GM18505 (cell line): ENCODE measurements at regions not wholly inside any gene's neighbourhood (a gene's known extent, or its start where the extent isn't known, plus 50 kb on each side); places are given as distances from the start of the nearest gene placed in this dataset.

Experiments used
- ATAC-seq: cut with Tn5 transposase; IDR thresholded peaks from one replicate; pipeline ENCODE4 v1.9.1; 2021; ENCODE audit not compliant: unreplicated experiment
- POLR2A ChIP-seq: IDR thresholded peaks from 4 replicates; pipeline ENCODE4 v1.6.1; 2011; ENCODE audit warnings: borderline replicate concordance; ENCODE audit not compliant: insufficient read depth, insufficient read length; ENCODE audit errors: extremely low read depth

- no peak for ATAC-seq
- no peak for TF ChIP-seq POLR2A
Observed at GRCh38 chr5:39560726-39561125, 135.9 kb upstream of the DAB2 start.

DNA sequence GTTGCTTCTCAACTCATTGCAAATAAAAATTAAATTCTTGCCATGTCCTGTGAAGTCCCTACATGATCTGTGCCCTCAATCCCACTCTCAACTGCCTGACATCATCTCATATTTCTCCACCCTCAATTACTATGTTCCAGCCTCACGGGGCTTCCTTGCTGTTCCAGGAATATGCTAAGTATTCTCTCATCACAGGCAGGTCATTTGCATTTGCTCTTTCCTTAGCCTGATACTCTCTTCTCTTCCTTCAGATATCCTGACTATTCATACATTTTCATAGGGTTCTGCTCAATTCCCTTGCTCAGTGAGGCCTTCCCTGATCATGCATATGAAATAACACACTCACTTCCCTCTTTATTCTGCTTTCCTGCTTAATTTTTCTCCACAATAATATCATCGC lies 135.1 kb upstream of the DAB2 start:
- ATAC-seq = no peak
- TF ChIP-seq POLR2A = no peak

GRCh38 chr5:39558541-39558940 lies 133.8 kb upstream of the DAB2 start:
- no peak for TF ChIP-seq POLR2A
- ATAC-seq = no peak

DNA sequence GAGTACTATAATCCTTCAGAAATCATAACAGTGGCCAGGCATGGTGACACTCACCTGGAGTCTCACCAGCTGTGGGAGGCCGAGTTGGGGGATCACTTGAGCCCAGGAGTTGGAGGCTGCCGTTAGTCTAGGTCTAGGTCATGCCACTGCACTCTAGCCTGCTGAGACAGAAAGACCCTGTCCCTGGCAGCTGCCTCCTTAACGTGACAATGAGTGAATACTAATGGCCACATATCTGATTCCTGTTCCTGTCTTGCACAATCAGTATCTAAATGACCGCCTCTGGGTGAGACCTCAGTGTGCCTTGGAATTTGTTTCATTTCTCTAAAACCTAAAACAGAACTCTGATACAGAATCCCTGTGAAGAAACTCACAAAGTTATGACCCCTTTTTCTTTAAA lies 131.0 kb upstream of the DAB2 start:
- TF ChIP-seq POLR2A = no peak
- no peak for ATAC-seq

GRCh38 chr5:39547553-39548154 lies 122.9 kb upstream of the DAB2 start:
- ATAC-seq = no peak
- TF ChIP-seq POLR2A = no peak

DNA sequence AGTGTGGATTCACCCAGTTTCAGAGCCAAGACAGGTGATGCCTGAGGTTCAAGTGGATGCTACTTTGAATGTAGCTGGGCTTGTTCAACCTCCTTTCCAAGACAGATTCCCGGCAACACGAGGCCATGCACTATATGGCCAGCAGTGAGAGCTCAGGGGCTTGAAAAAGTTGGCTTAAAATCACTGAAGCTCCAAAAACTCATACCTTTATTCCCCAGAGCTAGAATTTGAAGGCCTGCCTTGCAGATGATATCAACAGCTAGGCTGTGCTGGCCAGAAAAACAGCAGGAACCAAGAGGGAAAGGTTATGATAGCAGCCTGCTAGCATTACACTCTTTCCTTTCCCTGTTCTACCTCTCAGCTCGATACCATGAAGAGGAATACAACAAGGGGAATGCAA lies 120.2 kb upstream of the DAB2 start:
- no peak for ATAC-seq
- TF ChIP-seq POLR2A = no peak

DNA sequence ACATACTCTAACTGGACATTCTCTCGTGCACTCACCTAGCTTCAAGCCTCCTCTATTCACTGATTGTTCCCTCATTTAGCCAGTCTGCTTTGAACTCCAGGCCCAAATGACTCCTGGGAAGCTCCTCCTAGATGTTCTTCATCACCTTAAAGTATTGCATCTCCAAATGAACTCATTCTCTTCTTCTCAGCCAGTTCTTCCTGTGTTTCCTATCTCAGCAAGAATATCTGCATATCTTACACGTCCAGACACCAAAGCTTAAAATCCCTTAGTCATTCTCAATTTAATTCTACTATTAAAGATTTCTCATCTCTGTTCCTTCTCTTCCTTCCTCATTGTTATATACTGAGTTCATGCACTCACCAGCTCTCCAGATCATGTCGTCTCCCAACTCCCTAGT lies 118.6 kb upstream of the DAB2 start:
- ATAC-seq = no peak
- TF ChIP-seq POLR2A = no peak

DNA sequence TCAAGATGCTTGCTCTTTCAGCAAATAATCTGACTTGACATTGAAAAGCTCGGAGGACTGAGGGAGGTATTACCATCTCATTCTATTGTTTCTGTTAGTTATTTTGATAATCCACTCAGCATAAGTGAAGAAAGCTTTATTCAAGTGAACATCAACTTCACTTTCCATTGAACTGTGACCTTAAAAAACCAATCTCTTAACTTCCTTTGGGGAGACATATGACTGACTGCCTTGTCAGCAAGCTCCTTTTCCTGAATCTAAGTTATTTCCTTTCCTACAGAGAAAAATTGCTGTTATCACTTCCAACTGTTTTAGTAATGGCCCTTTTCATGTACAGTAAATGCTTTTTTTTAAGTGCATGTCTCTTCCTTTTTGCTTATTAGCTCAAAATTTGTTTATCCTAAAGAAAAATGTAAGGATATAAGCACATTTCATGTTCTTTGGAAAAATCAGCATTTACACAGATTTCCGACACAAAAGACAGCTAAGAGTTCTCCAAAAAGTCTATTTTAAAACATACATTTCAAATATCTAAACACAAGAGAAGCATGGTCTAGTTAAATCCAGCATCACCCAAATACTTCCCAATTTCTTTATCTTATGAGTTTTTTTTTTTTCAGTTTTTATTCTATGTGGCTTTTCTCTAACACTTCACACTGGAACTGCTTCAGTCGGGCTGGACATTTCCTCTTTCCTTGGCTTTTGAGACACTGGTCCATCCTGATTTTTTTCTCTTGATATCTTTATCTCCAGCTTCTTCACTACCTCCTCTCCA lies 117.9 kb upstream of the DAB2 start:
- ATAC-seq = no peak
- no peak for TF ChIP-seq POLR2A

GRCh38 chr5:39541920-39542319 lies 117.1 kb upstream of the DAB2 start:
- ATAC-seq = no peak
- TF ChIP-seq POLR2A = no peak

DNA sequence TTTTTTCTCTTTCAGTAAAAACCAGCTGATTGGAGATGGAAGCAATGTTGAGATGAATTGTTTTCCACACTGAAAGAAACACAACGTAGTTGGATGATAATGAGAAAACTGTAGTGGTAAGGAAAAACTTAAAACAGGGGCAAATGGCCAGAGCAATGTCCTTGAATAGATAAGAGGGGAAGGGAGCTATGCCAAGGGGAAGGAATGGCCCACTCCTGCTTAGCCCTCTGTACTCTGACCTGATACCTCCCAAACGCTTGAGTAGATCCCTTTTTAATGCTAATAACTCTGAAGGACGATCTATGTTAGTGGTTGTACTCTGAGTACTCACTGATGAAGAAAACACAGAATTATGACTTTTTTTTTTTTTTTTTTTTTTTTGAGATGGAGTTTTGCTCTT lies 114.7 kb upstream of the DAB2 start:
- TF ChIP-seq POLR2A = no peak
- ATAC-seq = no peak

DNA sequence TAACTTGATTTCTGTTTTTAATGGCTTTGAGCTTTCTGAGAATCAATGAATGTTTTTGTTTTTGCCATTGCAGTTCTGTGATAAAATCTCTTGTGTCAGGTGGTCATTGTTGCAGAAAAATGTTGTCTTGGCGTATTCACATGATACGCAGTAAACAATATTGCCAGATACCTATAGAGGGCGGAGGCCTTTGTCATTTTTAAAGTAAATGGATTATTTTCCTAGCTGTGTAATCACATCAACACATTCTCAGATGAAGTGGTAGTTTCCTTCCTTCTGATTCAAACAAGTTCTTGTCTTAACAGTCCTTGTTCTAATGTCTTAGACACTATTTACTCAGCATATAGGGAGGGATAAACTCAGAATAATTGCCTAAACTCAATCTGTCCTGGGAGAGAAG lies 109.9 kb upstream of the DAB2 start:
- ATAC-seq = no peak
- no peak for TF ChIP-seq POLR2A

GRCh38 chr5:39533749-39534148 lies 109.0 kb upstream of the DAB2 start:
- no peak for ATAC-seq
- TF ChIP-seq POLR2A = no peak

GRCh38 chr5:39532511-39532910 lies 107.7 kb upstream of the DAB2 start:
- no peak for ATAC-seq
- TF ChIP-seq POLR2A = no peak

DNA sequence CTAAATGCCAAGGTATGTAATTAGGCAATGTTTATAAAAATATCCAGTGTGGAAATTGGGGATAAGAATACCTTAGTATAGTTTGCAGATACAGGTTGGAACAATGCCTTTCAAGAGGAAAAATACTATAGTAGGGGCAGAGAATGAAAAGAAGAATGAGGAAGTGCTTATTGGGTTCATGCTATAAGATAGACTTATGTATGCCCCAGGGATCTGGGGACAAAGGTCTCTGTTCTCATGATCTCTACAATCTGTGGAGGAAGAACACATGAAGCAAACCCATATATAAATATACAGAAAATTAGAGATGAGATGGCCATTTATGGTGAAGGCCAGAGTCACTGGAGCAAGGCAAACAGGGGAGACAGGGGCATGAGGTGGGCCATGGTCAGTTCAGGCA lies 106.5 kb upstream of the DAB2 start:
- ATAC-seq = no peak
- TF ChIP-seq POLR2A = no peak
